Kidney tubule cell (primary cell): ENCODE measurements at regions not wholly inside any gene's neighbourhood (a gene's known extent, or its start where the extent isn't known, plus 50 kb on each side); places are given as distances from the start of the nearest gene placed in this dataset.

Experiments used
- DNase-seq: peaks from one replicate; pipeline ENCODE4 v3.0.0-alpha.2; 2018; ENCODE audit warnings: low spot score

GRCh38 chr5:2011481-2012411 lies 129.0 kb upstream of the IRX4 start:
- no peak for DNase-seq

- no peak for DNase-seq
Observed at GRCh38 chr5:2010940-2011339, 128.2 kb upstream of the IRX4 start.

GRCh38 chr5:2009986-2010914 lies 127.5 kb upstream of the IRX4 start:
- DNase-seq, result no peak

- DNase-seq, result no peak
Observed at GRCh38 chr5:2008851-2009629, 126.3 kb upstream of the IRX4 start.

GRCh38 chr5:2007878-2008501 lies 125.3 kb upstream of the IRX4 start:
- no peak for DNase-seq

- no peak for DNase-seq
Observed at GRCh38 chr5:2007496-2007877, 124.8 kb upstream of the IRX4 start.

GRCh38 chr5:2006971-2007291 lies 124.2 kb upstream of the IRX4 start:
- no peak for DNase-seq

GRCh38 chr5:2006193-2006970 lies 123.7 kb upstream of the IRX4 start:
- DNase-seq, result no peak

GRCh38 chr5:2005101-2006041 lies 122.6 kb upstream of the IRX4 start:
- DNase-seq, result no peak

GRCh38 chr5:2003690-2004365 lies 121.1 kb upstream of the IRX4 start:
- DNase-seq, result no peak

GRCh38 chr5:2003206-2003605 lies 120.5 kb upstream of the IRX4 start:
- no peak for DNase-seq

- no peak for DNase-seq
Observed at GRCh38 chr5:2001300-2001699, 118.6 kb upstream of the IRX4 start.

GRCh38 chr5:2000591-2000990 lies 117.9 kb upstream of the IRX4 start:
- no peak for DNase-seq

- no peak for DNase-seq
Observed at GRCh38 chr5:1999794-2000193, 117.1 kb upstream of the IRX4 start.

- no peak for DNase-seq
Observed at GRCh38 chr5:1998716-1999317, 116.1 kb upstream of the IRX4 start.

- no peak for DNase-seq
Observed at GRCh38 chr5:1998348-1998669, 115.6 kb upstream of the IRX4 start.

- DNase-seq, result no peak
Observed at GRCh38 chr5:1997640-1998347, 115.1 kb upstream of the IRX4 start.

GRCh38 chr5:1995491-1995890 lies 112.8 kb upstream of the IRX4 start:
- DNase-seq, result no peak
